HG03558 (cell line): ENCODE measurements at regions not wholly inside any gene's neighbourhood (a gene's known extent, or its start where the extent isn't known, plus 50 kb on each side); places are given as distances from the start of the nearest gene placed in this dataset.
"Not testable (repeated sequence)": the region's sequence is repeated elsewhere in the genome, so short reads cannot be mapped to it uniquely, and the experiment has no call there.

Experiments used
- ATAC-seq: cut with Tn5 transposase; IDR thresholded peaks from one replicate; pipeline ENCODE4 v1.9.1; 2021; ENCODE audit warnings: moderate number of reproducible peaks; ENCODE audit not compliant: unreplicated experiment; ENCODE audit errors: extremely low read depth

DNA sequence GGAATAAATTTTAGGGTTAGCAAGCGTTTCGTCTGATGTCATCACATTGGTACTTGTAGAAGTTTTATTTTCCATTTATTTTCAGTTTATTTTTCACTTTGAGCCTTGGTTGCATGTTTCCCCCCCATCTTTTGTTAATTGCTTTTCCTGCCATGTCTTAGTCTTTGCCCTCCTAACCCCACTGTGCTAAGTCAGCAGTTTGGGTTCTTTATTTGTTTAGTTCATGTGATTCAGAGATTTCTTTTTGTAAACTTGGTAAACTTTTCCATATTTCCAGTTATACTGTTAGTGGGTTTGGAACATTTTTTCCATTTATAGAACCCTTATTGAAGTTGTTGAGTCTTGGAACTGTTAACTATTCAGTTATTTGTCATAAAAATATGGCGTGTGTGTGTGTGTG is 252.9 kb upstream of the ANKH start:
- ATAC-seq, result no peak

DNA sequence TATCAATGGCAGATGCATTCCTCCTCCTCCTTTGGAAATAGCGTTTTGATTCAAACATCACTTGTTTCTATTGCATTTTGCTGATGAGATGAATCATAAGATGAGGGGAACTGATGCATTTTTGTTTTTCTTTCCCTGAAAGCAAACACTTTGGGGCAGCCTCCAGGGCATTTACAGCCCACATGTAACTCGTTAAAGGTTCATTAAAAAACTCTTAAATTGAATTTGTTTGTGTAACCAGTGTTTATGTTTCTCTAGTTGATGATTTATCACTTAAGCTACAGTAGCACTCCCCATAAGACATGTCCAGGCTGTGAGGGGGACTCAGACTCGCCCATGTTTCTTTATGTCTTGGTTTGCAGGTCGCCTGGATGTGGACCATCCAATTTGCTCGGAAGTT is 246.1 kb upstream of the ANKH start:
- ATAC-seq, result no peak

DNA sequence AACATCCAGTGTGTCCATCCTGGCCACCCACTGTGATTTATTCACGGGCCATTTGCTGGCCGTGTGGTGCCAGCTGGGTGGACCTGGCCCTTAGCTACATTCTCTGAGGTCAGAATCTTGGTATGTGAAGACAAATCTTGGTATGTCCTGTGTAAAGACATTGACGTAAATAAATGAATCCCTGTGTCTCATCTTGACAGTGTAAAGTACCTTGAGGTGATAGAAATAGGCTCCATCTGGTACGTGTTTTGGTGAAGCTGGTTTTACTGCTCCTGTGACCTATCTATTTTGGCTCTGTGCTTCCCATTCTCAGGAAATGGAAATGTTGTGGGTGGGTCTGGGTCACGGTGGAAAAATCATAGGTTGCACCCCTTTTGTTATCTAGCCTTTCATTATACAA is 245.4 kb upstream of the ANKH start:
- no peak for ATAC-seq

DNA sequence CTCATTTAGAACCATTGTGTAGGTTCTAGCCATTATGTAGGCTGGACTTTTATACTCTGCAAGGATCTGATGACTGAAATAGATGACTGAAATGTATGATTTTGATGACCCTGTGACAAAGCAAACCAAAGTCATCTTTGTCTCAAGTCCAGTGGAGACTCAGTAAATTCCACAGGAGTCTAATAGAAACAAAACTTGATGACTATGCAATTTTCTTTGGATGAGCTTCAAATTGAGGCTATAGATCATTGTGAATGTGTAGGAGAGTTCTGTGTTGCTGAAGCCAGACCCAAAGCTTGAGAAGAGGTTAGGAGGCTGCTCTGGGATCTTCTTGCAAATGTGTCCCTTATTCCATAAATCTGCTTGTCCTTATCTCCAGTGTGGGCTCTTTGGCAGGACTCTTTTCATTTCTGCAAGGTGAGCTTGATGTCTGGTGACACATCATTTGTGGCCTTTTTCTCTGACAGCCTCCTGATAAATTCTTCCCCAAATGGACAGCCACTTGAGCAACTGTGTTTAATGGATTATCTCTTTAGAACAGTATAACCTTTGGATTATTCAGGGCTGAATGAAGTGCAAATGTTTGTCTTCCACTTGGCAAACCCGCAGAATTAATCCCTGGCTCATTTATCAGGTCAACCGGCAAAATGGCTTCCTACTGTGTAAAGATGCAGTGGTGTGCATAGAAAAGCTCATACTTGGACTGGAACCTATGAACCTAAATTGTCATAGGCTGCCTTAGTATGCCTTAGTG is 235.1 kb upstream of the ANKH start:
- ATAC-seq, result no peak

GRCh38 chr5:15105799-15106393 is 234.3 kb upstream of the ANKH start:
- no peak for ATAC-seq

GRCh38 chr5:15103864-15104263 is 232.3 kb upstream of the ANKH start:
- ATAC-seq, result no peak

DNA sequence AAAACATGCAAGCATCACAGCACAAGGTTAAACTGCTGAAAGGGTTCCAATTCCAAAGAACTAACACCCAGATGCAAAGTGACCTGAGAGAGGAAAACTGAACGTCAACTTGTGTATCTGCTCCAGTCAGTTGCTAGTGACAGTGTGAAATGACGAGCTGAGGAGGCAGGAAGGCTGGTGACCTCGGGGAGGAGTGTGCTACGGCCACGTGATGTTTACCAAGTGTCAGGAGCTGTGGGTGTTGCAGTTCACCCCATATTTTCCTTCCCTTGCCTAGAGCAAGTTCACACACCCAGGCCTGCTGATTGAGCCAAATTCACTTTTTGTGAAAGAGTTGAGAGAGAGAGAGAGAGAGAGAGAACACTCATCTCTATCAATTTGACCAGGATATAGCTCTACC is 231.6 kb upstream of the ANKH start:
- no peak for ATAC-seq

DNA sequence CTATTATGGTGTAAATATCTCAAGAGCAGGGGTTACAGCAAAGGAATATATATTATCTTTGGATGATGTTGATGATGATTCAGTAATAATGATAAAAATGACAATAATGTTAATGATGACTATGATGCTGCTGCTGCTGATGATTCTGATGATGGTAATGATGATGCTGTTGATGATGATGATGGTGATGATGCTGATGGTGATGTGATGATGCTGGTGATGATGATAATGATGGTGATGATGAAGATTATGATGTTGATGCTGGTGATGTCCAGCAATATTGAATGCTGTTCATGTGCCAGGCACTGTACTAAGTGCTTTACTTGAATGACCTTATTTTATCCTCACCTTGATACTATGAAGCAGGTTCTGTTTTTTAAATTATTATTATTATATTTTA is 226.0 kb upstream of the ANKH start:
- ATAC-seq, result no peak

DNA sequence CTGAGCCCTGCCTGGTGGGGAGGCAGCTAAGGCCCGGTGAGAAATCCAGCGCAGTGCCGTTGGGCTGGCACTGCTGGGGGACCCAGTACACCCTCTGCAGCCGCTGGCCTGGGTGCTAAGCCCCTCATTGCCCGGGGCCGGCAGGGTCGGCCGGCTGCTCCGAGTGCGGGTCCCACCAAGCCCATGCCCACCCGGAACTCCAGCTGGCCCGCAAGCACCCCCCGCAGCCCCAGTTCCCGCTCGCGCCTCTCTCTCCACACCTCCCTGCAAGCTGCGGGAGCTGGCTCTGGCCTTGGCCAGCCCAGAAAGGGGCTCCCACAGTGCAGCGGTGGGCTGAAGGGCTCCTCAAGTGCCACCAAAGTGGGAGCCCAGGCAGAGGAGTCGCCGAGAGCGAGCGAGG is 225.1 kb upstream of the ANKH start:
- not testable (repeated sequence) for ATAC-seq

- no peak for ATAC-seq
Observed at GRCh38 chr5:15092801-15093200, 221.2 kb upstream of the ANKH start.

DNA sequence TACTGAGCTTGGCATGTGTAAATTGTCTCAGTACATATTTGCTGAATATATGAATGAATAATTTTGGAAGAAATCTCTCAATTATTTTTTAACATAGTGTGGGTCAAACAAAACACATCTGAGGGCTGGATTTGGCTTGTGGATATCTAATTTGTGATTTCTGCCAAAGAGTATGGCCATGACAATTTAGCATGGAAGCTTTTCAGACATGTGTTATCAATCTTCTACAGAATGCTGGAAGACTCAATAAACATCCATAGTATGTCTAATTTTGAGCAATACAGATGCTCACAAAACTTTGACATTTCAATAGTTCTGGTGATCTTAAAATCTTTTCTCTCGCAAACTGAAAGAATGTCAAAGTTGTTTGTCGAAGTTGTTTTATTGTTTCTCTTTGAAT is 214.1 kb upstream of the ANKH start:
- no peak for ATAC-seq

GRCh38 chr5:15082096-15082495 is 210.5 kb upstream of the ANKH start:
- no peak for ATAC-seq

GRCh38 chr5:15080219-15080618 is 208.6 kb upstream of the ANKH start:
- ATAC-seq, result no peak

- ATAC-seq, result no peak
Observed at GRCh38 chr5:15079566-15079965, 208.0 kb upstream of the ANKH start.

- no peak for ATAC-seq
Observed at GRCh38 chr5:15074651-15075050, 203.1 kb upstream of the ANKH start.

DNA sequence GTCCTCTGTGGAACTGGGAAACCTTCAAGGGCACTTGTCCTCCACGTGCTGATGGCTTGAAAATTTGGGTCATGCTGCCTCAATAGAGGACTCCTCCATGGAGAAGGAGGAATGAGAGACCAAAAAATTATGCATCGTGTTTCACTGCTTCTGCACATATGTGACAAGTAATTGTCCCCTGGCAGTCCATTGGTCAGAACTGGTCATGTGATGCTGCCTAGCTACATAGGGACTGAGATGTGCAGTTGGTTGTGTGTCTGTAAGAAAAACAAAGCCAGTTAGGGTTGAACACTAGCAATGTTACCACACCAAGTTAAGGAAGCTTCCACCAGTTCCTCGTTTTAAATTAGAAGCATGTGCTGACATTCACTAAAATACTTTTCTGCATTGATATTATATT is 201.9 kb upstream of the ANKH start:
- no peak for ATAC-seq

DNA sequence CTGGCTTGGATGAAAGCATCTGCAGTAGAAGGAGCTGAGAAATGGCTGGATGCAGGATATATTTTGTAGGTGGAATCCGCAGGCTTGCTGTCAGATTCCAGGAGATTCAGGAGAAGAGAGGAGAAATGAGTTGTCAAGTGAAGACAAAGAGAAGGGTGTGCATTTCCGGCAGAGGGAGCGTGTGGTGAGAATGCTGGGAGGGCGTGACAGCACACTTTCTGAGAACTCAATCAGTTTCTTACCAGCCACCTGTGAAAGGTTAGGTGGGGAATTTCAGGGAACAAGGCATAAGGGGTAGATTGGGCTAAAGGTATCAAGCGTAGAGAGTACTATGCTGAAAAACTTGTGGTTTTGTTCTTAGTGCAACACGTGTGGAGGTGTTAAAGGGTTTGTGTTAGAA is 199.3 kb upstream of the ANKH start:
- no peak for ATAC-seq

DNA sequence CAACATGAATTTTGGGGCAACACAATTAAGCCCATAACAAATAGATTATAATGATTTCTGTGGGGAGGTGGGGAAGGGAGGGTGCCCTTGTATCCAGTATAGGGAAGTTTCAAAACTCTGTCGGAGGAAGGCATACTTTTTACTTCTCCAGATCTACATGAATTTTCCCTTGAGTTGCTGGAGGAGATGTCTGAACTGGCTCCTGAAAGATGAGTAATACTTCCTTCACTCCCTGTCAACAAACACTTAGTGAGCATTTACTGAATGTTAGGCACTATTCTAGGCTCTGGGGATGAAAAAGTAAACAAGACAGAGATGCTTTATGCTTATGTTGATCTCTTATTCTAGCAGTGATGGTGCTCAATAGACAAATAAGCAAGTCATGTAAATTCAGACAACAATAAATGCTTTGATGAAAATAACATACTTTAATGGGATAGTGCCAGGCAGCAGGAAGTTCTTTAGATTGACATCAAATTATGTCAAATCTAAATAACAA is 197.9 kb upstream of the ANKH start:
- no peak for ATAC-seq

DNA sequence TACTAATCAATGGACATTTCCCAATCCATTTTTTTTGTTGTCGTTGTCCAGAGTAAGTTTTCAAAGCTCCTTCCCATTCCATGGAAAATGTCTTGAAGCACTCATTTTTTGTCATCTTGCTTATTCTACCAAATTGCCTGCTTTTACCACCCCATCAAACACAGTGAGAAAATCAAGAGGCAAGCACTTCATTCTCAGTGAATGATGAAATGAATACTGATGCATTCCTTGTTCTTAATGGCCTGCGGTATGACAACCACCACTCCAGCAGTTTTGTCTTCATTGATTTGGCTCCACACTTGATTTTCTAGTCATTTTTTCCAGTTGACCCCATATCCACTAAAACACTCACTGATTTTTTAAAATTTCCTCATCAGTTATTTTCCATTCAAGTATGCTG is 193.5 kb upstream of the ANKH start:
- ATAC-seq, result no peak

GRCh38 chr5:15064396-15064795 is 192.8 kb upstream of the ANKH start:
- ATAC-seq, result no peak

GRCh38 chr5:15056988-15057592 is 185.5 kb upstream of the ANKH start:
- no peak for ATAC-seq

DNA sequence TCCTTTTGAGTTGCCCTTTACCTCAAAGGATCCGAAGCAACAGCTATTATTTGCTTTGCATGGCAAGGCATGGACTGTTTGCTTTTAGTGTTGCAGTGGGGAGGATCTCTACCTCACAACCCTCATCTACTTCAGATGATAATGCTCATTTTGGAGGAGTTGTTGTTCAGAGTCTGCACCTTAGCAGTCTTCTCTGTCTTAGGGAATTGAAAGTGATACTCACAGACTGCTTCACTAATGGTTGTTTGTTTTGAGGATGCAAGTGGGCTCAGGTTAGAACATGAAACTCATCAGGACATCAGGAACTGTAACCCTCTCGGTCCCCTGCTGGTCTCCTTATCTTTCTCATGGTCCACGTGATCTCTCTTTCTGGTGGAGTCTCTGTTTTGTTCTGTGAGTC is 172.9 kb upstream of the ANKH start:
- ATAC-seq, result no peak
